Nephron progenitor cell (in vitro differentiated cells): ENCODE measurements at regions not wholly inside any gene's neighbourhood (a gene's known extent, or its start where the extent isn't known, plus 50 kb on each side); places are given as distances from the start of the nearest gene placed in this dataset.

ENCODE experiments used
- DNase-seq: peaks from one replicate; pipeline ENCODE4 v3.0.0; 2021
- H3K27ac Mint-ChIP-seq: 2 replicates; pipeline ENCODE4 v1.8.0; 2021; ENCODE audit warnings: mild to moderate bottlenecking, moderate library complexity, mixed read lengths
- H3K27me3 Mint-ChIP-seq: 2 replicates; pipeline ENCODE4 v1.8.0; 2021; ENCODE audit warnings: mild to moderate bottlenecking, low read depth, mixed read lengths; ENCODE audit not compliant: poor library complexity
- H3K36me3 Mint-ChIP-seq: 2 replicates; pipeline ENCODE4 v1.8.0; 2021; ENCODE audit warnings: low read depth, mixed read lengths
- H3K4me1 Mint-ChIP-seq: 2 replicates; pipeline ENCODE4 v1.8.0; 2021; ENCODE audit warnings: mixed read lengths
- H3K4me3 Mint-ChIP-seq: 2 replicates; pipeline ENCODE4 v1.8.0; 2021; ENCODE audit warnings: mild to moderate bottlenecking, moderate library complexity, mixed read lengths
- H3K9me3 Mint-ChIP-seq: 2 replicates; pipeline ENCODE4 v1.8.0; 2021; ENCODE audit warnings: mild to moderate bottlenecking, moderate library complexity, mixed read lengths
- TF ChIP-seq, protein P1 (sequence below): fragments of 200-600 bp; sonication (generic); IDR thresholded peaks from 2 replicates; pipeline ENCODE4 v1.5.0; 2021; ENCODE audit warnings: antibody characterized with exemption

DNA sequence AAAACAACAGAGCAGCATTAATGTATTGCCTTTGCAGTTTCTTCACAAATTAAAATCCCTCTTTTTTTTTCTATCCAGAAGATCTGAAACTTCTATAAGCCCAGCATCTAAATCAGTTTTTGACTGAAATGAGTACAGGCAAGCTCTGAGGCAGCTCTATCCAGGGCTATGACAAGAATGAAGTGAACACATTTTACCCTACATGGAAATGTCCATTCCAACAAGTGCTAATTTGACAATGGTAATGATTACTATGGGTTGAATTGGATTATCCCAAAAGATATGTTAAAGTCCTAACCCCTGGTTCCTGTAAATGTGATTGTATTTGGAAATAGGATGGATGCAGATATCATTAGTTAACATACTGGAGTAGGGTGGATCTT is 115.7 kb downstream of the RPL22L1 start:
- Mint-ChIP-seq H3K27ac (no peak overlapping the region), H3K4me1 (peaks cover 25% of the 10 kb centered on the region), H3K4me3 (no peak overlapping the region), H3K27me3 (no peaks in the 10 kb centered on the region), H3K36me3 (no peaks in the 10 kb centered on the region), H3K9me3 (no peaks in the 10 kb centered on the region)
- TF ChIP-seq, protein P1, sequence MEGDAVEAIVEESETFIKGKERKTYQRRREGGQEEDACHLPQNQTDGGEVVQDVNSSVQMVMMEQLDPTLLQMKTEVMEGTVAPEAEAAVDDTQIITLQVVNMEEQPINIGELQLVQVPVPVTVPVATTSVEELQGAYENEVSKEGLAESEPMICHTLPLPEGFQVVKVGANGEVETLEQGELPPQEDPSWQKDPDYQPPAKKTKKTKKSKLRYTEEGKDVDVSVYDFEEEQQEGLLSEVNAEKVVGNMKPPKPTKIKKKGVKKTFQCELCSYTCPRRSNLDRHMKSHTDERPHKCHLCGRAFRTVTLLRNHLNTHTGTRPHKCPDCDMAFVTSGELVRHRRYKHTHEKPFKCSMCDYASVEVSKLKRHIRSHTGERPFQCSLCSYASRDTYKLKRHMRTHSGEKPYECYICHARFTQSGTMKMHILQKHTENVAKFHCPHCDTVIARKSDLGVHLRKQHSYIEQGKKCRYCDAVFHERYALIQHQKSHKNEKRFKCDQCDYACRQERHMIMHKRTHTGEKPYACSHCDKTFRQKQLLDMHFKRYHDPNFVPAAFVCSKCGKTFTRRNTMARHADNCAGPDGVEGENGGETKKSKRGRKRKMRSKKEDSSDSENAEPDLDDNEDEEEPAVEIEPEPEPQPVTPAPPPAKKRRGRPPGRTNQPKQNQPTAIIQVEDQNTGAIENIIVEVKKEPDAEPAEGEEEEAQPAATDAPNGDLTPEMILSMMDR: no peak
- no peak for DNase-seq

DNA sequence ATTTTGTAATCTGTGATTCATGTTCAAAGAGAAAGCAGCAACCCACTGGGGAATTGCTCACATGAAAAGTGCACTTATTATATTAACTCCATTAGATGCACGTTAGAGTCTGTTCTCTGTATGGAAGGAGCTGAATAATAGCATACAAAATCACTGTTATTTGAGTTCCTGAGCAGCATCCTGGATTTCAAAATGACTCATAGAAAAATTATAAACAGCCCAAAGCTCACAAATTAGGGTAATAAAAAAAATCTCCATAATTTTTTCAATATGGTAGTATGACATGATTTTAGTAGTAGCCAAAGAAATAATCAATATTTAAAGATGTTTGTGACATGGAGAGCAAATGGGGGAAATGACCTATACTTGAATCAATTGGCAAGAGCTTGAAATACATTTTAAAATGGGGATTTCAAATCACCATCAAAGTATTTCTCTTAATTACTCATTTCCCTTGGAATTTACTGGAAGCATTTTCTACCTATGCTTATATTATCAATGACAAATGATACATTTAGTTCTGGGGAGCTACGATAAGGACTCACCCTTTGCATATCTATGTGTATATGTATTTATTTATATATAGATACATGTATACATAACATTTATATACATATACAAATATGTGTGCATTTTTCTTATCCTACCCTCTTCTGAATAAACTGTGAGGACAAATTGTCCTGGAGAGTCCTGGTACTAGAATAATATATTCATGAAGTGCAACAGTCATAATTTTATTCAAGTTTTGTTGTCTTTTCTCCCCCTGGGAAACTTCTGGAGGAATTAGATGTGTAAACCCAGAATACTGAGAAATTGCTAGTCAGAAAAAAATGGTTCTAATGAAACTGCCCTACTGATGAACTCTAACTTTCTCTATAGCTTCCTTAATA is 116.3 kb downstream of the RPL22L1 start:
- TF ChIP-seq, protein P1: no peak
- no peak for DNase-seq
- Mint-ChIP-seq H3K27ac (no peak overlapping the region), H3K36me3 (no peaks in the 10 kb centered on the region), H3K4me1 (peaks cover 23% of the 10 kb centered on the region), H3K4me3 (no peak overlapping the region), H3K9me3 (no peaks in the 10 kb centered on the region), H3K27me3 (no peaks in the 10 kb centered on the region)

DNA sequence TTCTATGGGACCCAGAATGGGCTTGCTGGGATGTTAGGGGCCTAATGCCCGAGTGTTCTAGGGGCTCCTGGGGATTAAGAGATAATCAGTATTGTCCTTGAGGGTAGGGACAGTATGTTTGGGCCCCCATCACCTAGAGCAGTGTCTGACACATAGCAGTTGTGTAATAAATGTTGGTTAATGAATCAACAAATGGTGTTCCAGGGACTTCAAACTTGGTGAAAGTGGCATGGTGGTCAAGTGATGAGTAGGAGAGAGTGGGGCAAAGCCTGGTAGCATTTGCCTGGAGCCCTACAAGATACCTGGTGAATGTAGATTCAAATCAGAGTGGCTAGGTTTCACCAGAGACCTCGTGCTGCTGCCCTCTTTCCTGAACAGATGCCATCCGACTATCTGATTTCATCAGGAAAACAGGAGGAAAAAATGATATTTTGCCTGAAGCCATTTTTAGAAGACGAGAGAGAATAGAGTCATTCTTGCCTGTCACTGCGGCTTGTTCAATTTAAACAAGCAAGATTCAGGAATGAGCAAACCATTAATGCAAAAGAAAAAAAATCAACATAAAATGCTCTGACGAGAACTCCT is 117.3 kb downstream of the RPL22L1 start:
- Mint-ChIP-seq H3K27ac (no peak overlapping the region), H3K4me3 (no peak overlapping the region), H3K36me3 (no peaks in the 10 kb centered on the region), H3K4me1 (peaks cover 23% of the 10 kb centered on the region), H3K27me3 (no peaks in the 10 kb centered on the region), H3K9me3 (no peaks in the 10 kb centered on the region)
- no peak for DNase-seq
- TF ChIP-seq, protein P1: no peak

DNA sequence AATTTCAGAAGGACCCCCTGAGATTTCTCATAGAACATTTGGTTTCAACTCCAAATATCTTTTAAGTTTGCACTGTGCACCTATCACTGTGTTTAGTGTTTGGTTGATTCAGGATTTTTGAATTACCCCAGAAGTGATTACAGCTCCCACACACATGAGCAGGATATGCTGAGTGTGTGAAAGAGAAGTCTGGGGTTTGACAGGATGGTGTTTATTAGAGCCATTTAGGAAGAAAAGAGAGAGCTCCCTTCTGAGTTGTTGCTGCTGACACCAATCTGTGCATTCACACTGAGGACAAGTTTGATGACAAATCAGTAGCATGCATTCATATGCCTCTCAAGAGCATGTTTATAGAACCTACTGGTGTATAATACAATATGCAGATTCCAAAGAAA is 118.1 kb downstream of the RPL22L1 start:
- no peak overlapping the region for H3K27ac Mint-ChIP-seq
- H3K4me1 Mint-ChIP-seq: peaks cover 23% of the 10 kb centered on the region
- DNase-seq: no peak
- H3K4me3 Mint-ChIP-seq: no peak overlapping the region
- TF ChIP-seq, protein P1: no peak
- H3K9me3 Mint-ChIP-seq: no peaks in the 10 kb centered on the region
- no peaks in the 10 kb centered on the region for H3K36me3 Mint-ChIP-seq
- H3K27me3 Mint-ChIP-seq: peaks cover 2% of the 10 kb centered on the region

DNA sequence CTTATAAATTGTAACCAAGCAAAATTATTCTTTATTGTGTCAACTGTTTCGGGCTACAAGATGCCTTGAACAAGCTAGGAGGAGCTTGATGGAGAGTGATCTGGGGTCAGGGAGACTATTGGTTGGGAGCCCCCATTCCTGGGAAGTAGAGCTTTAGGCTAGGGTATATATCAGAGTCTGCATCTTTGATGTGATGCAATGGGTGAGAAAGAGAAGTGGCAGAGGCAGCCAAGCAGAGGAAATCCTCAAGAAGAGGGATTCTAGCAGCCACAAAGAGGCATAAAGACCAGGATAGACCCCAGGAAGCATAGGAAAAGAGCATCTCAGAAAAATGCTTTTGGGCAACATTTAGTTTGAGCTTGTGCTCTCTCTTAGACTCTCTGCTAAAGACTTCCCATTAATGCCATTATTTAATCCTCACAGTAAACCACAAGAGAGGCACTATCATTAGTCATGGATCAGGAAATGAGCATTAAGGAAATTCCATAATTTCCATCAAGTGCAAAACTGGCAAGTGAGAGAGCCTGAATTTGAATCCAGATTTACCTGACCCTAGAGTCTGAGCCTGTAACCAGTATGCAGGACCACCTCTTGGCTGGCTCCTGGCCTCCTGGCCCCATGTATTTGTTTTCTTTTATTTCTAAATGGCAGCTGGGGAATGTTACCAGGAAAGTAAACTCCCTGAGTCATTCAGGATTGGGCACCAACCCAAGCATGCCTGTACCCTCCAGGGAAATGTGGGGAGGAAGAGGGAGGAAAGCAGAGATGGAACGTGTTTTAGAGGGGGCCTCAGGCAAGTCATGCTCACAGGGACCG is 118.7 kb downstream of the RPL22L1 start:
- Mint-ChIP-seq H3K9me3 (peaks cover 6% of the 10 kb centered on the region), H3K27ac (peak overlapping the region; percentile 75), H3K4me1 (peaks cover 23% of the 10 kb centered on the region), H3K27me3 (peaks cover 2% of the 10 kb centered on the region), H3K36me3 (no peaks in the 10 kb centered on the region), H3K4me3 (no peak overlapping the region)
- DNase-seq: no peak
- TF ChIP-seq, protein P1: no peak
